GM18868 (cell line): ENCODE measurements at regions not wholly inside any gene's neighbourhood (a gene's known extent, or its start where the extent isn't known, plus 50 kb on each side); places are given as distances from the start of the nearest gene placed in this dataset.

ENCODE experiments used
- ATAC-seq: cut with Tn5 transposase; IDR thresholded peaks from one replicate; pipeline ENCODE4 v1.9.1; 2021; ENCODE audit warnings: mild to moderate bottlenecking, moderate library complexity; ENCODE audit not compliant: unreplicated experiment

DNA sequence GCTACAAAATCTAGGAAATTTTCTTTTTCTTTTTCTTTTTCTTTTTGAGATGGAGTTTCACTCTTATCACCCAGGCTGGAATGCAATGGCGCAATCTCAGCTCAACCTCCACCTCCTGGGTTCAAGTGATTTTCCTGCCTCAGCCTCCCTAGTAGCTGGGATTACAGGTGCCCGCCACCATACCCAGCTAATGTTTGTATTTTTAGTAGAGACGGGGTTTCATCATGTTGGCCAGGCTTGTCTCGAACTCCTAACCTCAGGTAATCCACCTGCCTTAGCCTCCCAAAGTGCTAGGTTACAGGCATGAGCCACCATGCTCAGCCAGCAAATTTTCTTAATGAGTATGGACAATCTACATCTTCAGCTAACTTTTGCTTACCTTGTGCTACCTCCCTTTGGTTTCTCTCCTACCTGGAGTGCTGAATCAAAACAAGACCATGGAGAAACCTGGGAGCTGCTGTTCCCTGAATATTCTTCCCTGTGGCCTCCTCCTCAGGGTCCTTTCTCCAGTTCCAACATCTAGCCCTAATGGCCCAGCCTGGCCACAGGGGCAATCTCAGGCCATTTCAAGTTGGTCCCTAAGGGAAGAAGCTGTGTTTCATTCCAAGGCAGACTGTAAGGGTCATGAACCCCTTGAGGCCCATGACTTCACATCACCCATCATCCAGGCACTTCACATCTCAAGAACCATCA is 74.6 kb upstream of the EGLN3 start:
- ATAC-seq: no peak

DNA sequence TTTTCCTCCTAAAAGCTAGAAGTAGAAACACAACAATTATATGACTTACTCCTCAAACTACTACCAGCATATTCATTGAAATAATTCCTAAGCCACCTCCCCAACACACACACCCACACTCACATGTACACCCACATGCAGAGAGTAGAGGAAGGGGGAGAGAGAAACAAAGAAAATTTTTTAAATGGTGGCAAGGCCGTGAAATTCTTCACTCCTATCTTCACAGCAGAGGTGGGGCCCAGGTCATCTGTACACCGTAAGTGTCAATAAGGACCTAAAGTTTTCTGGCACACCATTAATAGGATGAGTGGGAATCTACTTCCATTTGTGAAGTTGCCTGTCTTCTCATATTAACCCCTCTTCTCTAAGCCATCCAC is 73.9 kb upstream of the EGLN3 start:
- ATAC-seq: no peak

GRCh38 chr14:34023824-34024767 is 73.2 kb upstream of the EGLN3 start:
- ATAC-seq: no peak

DNA sequence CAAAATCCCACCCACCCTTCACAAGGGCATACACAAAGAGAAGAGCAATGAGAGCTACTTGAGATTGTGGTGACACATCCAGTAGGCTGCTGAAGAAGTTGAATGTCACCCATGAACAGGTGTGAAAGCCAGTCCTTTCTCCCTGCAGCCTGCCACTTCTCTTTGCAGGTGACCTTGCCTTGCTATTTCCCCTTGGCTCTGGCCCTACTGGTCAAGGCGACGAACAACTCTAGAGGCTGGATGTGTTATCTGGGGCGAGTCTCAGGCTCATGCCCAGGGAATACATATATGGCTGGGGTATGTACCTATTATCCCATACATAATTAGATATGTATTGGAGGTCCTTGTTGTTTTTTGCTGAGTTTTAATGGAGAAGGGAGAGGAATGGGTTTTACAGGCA is 70.2 kb upstream of the EGLN3 start:
- ATAC-seq: no peak

GRCh38 chr14:34020014-34020413 is 69.1 kb upstream of the EGLN3 start:
- no peak for ATAC-seq

- no peak for ATAC-seq
Measured at GRCh38 chr14:34018564-34019244, 67.8 kb upstream of the EGLN3 start.

GRCh38 chr14:34018125-34018524 is 67.3 kb upstream of the EGLN3 start:
- ATAC-seq: no peak

- ATAC-seq: no peak
Measured at GRCh38 chr14:34015383-34015782, 64.5 kb upstream of the EGLN3 start.

DNA sequence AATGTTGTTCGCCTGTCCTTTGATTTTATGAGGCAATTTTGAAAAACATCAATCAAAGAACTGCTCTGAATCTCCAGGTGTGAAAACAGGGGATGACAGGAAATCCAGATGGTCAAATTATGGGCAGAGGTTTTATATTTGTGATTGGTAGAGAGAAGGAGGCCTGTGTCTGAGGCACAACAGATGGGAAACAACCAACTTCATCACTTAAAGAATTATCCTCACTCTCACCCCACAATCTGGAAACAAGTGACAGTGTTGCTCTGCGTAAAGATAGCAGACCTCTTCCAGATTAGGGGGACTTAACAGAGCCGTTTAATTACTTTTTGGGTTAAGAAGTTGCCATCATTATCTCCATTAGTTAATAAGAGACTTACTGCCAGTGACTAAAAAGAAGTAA is 64.1 kb upstream of the EGLN3 start:
- no peak for ATAC-seq

- ATAC-seq: peak; percentile 68
Measured at GRCh38 chr14:34013721-34014060, 62.8 kb upstream of the EGLN3 start.

DNA sequence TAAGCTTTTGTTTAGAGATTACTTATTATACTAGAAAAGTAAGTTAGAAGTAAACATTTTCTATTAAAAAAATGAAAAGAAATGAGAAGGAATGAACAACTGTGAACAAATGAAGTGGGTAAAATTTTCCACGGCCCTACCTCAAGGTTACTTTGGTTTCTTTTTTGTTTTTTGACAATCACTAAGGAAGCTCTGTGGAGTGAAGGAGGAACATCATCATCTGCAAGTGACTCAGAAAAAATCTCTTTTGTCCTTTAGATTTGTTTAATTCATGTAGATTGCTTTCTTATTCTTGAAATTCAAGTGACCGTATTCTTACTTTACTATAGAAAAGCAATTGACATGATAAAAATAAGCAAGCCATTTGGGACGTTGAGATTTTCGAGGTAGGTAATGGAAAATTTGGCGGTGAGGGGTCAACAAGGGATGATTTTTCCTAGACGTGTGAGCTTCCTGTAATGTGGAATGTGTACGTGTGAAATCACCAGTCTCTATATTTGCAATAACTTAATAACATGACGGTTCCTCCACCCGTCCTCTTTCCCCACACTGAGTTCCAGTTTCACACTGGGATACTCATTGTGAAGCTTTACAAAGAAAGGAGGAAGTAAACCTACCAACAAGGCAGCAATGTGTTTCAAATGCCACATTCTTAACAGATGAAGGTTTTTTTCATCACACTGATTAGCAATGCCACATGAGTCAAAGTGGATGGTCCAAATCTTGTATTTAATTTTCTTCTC is 62.3 kb upstream of the EGLN3 start:
- peak; percentile 86 for ATAC-seq

DNA sequence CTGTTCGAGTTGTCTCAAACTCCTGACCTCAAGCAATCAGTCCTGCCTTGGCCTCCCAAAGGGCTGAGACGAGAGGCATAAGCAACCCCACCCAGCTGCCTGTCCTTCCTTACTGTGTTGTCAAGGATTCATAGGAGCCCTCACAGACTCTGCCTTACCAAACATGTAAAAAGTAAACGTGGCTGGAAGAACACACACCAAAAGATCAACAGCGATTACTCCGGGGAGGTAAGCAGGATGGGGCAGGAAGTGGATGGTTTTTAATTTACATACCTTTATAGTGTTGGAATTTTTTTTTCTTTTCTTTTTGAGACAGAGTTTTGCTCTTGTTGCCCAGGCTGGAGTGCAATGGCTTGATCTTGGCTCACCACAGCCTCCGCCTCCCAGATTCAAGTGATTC is 61.5 kb upstream of the EGLN3 start:
- no peak for ATAC-seq

DNA sequence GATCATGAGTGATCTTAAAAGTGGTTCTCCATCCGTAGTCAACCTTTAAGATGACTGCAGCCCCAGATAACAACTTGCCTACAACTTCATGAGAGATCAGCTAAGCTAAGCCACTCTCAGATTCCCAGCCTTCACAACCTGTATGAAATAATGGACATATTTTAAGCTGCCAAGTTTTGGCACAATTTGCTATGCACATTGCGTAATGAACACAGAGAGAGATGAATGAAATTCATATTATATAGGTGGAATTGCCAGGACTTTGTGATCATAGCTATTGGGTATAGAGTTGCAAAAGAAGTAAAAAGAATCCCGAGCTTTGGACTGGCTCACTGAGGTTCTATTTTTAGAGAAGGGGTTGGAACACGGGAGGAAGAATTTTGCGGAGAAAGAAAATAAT is 59.1 kb upstream of the EGLN3 start:
- no peak for ATAC-seq

DNA sequence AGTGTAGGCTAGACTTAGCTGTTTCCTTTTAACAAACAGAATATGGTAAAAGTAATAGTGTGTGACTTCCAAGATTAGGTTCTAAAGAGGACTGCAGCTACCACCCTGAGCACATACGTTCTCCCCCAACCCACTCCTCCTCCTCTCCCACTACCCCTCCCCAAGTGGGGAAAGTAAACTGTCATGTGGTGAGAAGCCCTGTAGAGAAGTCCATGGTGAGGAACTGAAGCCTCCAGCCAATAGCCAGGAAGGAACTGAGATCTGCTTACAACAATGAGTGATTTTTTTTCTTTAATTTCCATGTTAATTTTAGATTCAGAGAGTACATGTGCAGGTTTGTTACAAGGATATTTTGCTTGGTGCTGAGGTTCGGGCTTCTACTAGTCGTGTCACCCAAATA is 57.0 kb upstream of the EGLN3 start:
- no peak for ATAC-seq

GRCh38 chr14:34005901-34006300 is 55.0 kb upstream of the EGLN3 start:
- ATAC-seq: no peak

DNA sequence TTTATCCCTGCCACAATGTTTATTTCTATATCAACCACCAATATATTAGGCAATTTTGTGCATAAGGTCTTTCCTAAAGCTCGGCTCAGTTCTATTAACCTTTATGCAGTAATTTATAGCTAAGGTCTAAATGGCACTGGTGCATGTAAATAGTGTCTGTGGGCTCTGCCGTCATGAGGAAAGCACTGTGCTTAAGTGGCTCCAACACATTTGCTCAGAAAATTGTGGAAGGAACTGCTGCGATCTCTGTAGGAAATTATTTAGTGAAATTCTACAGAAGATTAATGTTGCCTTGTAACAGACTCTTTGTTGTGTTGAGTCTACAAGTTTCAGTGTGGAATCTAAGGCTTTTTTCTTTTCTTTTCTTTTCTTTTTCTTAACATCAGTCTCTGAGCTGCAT is 54.0 kb upstream of the EGLN3 start:
- ATAC-seq: no peak

GRCh38 chr14:34003691-34004090 is 52.8 kb upstream of the EGLN3 start:
- no peak for ATAC-seq

DNA sequence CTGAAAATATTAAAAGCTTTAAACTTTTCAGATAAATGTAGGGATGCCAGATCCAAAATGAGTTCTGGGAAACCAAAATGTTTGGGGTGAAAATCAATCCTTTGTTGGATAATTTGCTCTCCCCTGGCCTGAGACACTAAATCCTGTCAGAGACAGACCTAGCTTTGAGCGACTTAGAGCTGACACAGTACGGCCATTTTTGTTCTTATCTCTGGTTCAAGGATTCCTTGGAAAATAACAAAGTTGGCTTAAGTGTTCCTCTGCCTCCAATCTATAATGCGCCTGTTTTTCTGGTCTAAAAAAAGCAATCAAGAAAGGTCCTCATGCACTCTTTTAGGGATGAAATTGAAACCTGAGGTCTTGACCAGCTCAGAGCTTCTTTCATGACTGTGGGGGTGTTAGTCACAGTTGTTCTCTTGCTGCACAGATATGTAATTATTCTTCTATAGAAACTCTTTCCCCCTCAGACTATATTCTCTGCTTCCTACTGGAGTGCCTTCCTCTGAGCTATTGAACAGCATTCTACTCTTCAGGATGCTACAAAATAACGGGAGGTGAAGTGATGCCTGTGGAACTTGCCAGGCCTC is 52.3 kb upstream of the EGLN3 start:
- ATAC-seq: peak; percentile 45
